HG03342 (cell line): ENCODE measurements at regions not wholly inside any gene's neighbourhood (a gene's known extent, or its start where the extent isn't known, plus 50 kb on each side); places are given as distances from the start of the nearest gene placed in this dataset.

Experiments used
- ATAC-seq: cut with Tn5 transposase; IDR thresholded peaks from one replicate; pipeline ENCODE4 v1.9.1; 2021; ENCODE audit warnings: mild to moderate bottlenecking, moderate library complexity; ENCODE audit not compliant: unreplicated experiment

DNA sequence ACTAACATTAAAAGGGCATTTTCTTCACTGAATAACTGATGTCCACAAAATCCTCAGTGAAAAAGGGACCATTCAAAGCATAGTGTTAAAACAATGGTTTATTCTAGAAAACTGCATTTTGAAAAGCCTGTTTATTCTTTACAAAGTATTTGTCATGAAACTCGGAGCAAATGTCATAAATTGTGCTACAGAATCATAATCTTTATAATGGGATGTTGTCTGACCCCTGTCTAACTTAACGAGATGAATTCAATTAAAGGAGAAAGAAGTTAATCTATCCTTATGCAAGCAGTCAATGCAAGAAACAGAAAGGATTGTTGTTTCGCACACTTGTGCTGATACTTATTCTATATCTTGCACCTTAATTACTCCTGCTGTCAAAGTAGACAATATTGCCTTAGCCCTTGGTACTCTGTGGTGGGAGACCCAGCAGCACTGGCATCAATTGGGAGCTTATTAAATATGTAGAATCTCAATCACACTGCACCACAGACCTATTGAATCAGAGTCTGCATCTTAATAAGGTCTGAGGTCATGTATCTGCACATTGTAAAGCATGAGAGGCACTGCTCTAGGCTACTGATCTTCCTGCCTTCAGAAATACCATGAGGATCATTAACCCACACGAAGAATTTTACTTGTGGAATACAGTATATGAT lies 708.3 kb downstream of the HDGFL1 start:
- no peak for ATAC-seq

- no peak for ATAC-seq
These were observed 708.8 kb downstream of the HDGFL1 start for GRCh38 chr6:23278180-23278532.

DNA sequence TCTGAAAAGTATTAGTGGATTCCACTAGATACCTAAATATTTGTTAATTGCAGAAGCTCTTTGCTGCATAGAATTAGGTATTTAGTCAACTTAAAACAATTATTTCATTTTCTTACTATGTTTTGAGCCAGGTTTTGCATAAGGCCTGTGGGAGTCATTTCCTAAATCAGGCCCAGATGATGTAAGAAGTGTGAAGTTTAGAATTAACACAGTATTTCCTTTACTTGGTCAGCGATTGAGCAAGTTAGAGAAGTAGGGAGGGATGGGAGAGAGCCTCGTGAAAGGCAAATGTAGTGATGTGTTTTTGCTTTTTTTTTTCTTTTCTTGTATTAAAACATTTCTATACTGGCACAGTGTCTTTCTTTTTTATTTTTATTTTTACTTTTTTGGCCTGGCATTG lies 711.1 kb downstream of the HDGFL1 start:
- no peak for ATAC-seq

DNA sequence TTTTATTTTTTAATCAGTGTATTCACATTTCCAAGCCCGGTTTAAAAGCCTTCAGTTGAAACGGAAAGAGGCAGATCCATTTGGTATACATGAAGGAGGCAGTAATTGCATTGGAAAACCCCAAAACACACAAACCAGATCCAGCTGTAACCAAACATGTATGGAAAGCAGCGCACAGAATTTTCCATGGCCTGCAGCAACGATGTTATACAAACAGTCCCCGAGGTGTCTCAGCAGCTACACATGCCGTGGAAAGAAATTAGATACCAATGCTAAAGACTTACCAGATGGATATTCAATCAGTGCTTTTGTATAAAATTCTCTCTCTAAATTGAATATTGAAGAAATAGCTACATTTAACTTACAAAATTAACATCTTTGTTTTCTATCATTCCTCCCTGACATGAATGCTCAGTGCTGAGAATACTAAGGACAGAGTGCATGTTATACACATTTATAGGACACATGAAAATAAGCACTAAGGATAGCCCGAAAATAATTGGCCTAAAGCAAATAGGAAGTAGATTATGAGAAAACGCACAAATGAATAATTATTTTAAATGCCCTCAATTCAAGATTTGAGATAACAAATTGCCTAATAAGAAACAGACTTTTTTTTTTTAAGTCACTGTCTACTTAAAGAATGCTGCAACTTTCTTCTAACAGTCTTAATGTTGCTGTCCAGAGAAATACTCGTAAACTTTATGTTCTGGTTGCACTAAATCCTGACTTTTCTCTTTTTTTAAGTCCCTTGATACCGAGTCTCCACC lies 713.1 kb downstream of the HDGFL1 start:
- no peak for ATAC-seq

DNA sequence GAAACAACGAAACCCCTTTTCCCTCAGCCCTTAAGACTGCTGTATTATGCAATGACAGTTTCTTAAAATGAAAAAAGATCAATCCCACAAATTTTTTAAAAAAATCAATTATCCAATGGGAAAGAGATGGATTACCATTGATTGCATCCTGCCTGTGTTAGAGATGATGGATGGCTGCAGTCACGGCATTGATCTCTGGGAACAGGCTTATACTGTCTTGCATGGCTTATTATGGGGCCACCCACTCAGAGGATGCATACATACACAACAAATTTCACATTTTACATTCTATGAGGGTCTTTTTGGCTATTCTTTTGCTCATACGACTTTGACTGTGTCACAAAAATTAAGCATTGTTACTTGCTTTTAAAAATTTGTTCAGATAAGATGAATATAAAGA lies 724.3 kb downstream of the HDGFL1 start:
- no peak for ATAC-seq

DNA sequence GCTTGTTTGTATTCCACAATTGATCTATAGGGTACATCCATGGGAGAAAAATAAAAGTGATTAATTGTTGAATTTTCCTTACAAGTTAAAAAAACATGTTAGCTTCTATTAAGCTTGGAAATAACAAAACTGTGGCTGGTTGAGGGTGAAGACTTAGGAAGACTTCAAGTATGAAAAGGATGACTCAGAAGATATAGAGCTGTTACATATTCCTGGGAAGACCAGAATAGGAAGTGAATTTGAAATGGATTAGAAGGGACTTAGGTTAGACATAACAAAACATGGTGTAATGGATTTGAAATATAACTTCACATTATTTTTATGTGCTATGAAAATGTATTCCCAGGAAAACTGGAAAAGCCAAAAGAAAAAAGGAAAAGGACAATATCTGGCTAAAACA lies 732.2 kb downstream of the HDGFL1 start:
- no peak for ATAC-seq

- no peak for ATAC-seq
These were observed 733.1 kb downstream of the HDGFL1 start for GRCh38 chr6:23302514-23302913.

DNA sequence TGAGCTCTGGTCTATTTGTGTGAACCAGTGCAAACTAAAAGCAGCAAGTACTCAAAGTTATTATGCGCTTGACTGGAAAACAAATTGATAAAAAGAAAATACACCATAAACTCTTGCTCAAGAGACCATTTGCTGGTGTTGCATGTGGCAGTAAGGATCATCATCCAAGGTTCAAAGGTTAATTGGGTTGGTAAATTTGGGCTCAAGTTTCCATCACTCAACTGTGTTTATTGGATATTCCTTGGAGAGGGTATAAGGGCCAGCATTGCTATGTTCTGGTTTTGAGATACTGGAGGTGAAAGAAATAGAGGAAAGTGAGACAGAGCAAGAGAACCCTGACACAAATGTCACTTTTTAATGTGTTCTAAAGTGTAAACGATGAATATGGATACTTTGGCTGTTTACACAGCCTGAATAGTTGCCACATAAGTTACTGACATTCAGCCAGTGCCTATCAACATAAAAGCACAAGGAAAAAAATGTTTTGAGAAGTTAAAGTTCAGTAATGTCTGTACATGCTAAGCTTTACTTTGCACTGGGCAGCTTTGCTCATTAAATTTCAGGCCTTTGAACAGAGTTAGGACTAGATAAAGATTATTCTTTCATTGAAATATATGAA lies 736.1 kb downstream of the HDGFL1 start:
- ATAC-seq, result no peak

DNA sequence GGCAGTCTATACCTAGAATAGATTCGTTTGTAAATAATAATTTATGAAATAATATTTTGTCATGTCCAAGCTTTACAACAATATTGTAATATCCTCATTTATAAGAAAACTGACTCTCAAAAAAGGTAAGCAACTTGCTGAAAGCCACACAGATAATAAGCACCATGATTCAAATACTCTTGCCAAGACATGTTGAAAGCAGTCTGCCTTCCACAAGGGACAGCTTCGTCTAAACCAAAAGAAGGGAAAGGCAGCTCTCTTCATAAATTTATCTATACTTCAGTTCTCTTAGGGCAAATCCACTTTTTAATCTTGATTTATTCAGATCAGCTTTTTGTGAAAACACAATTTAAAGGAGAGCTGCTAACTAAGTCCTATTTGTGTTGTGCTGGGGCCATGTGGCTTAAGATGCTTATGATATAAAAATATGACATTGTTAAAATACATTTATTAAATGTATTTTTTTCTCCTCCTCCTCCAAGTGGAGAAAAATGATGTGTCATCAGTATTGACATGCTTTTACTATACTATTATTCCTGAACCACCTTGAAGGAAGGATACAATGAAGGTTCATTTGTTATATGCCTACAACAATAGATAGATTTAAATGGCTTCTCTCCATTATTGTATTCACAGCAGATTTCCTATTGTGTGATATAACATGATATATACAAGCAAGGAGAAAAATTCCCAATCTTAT lies 737.0 kb downstream of the HDGFL1 start:
- no peak for ATAC-seq

- no peak for ATAC-seq
These were observed 738.1 kb downstream of the HDGFL1 start for GRCh38 chr6:23307516-23307915.

- ATAC-seq, result no peak
These were observed 738.8 kb downstream of the HDGFL1 start for GRCh38 chr6:23308166-23308565.

GRCh38 chr6:23311211-23311610 lies 741.8 kb downstream of the HDGFL1 start:
- ATAC-seq, result no peak

DNA sequence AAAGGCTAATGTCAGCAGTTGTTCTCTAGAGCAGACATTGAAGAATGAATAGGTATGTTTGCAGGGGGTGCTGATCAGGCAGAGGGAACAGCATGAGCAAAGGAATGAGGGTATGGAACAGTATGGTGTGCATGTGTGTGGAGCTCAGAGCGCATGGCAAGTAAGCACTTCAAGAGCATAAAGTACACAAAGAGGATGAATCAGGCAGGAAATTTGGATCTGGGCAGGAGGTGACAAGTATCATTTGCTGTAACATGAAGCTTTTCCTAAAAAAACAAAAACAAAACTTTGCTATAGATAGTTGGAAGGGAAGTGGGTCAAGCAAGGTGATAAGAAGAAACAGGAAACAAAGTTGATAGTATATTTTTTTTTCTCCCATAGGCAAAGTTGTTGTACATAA lies 746.8 kb downstream of the HDGFL1 start:
- no peak for ATAC-seq

- ATAC-seq, result no peak
These were observed 747.6 kb downstream of the HDGFL1 start for GRCh38 chr6:23316931-23317330.

DNA sequence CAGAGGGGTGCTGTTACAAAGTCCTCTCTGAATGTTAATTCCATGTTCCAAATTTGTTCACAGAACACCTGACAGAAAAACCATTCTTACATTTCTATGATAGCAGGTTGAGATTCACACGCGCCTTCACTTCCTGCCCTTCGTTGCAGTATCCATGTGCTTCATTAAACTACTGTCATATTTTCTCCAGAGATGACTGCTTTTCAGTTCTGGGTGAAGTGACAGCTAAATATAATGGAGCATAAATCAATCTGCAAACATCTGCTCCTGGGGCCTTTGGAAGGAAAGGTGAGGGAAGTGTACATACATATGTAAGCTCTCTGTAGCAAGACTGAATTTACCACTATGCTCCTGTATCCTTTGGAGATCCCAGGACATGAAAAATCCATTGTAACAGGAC lies 750.2 kb downstream of the HDGFL1 start:
- no peak for ATAC-seq

- ATAC-seq, result no peak
These were observed 751.2 kb downstream of the HDGFL1 start for GRCh38 chr6:23320471-23321015.

GRCh38 chr6:23323897-23324296 lies 754.5 kb downstream of the HDGFL1 start:
- no peak for ATAC-seq

GRCh38 chr6:23325065-23325464 lies 755.7 kb downstream of the HDGFL1 start:
- ATAC-seq, result no peak

DNA sequence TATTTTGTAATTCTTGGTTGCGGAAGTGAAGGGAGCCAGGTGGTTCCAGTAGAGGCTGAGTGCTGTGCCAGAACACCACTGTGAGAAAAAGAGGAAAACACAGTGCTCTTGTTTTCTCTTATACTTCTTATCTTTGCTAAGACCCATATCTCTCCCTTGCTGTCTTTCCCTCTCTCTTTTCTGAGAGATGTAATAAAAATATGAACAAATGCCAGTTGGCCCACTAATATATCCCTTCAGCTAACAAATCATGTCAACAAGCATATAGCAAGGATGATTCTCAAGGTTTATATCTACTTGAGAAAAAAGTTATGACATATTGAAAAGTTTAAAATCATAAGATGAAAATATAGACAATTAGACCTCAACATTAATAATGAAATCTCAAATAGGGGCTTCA lies 758.3 kb downstream of the HDGFL1 start:
- no peak for ATAC-seq

DNA sequence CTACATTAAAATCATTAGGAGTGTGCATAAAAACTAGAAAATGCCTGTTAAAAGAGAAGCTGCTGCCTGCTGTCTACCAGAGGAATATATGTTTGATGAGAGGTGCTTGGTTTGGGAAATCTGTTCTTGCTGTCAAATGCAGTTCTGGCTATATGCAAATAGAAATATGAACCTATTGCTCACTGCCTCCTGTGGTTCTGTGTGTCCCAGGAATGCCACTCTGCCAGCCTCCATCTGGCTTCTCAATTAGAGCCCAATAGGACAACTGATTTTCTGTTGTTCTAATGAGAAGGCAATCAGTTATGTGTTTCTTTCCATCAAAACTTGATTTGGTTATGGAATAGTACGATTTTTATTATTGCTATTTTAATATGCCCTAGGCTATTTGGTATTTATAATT lies 759.7 kb downstream of the HDGFL1 start:
- no peak for ATAC-seq

- no peak for ATAC-seq
These were observed 761.3 kb downstream of the HDGFL1 start for GRCh38 chr6:23330632-23331031.
